SK-N-SH treated with all-trans-retinoic acid at 6 μM for 48 hours (cell line): ENCODE measurements at regions not wholly inside any gene's neighbourhood (a gene's known extent, or its start where the extent isn't known, plus 50 kb on each side); places are given as distances from the start of the nearest gene placed in this dataset.

Experiments used
- ATAC-seq: fragments of 200-7000 bp; cut with Tn5 transposase; 3 replicates; pipeline ENCODE4 v1.9.1; 2020; ENCODE audit warnings: mild to moderate bottlenecking, moderate library complexity
- ARNTL ChIP-seq: fragments of 450-650 bp; formaldehyde crosslinking; IDR thresholded peaks from 2 replicates; pipeline ENCODE4 v1.5.0; 2020; ENCODE audit warnings: low read depth, mild to moderate bottlenecking, moderate library complexity, borderline replicate concordance
- BACH2 ChIP-seq: fragments of 250-450 bp; sonication (Bioruptor Pico); IDR thresholded peaks from 2 replicates; pipeline ENCODE4 v1.9.0; 2021; ENCODE audit warnings: mild to moderate bottlenecking, borderline replicate concordance
- CREB5 ChIP-seq: fragments of 250-450 bp; sonication (Bioruptor Pico); IDR thresholded peaks from 2 replicates; pipeline ENCODE4 v1.5.1; 2020; ENCODE audit warnings: low read depth, mild to moderate bottlenecking, moderate library complexity
- CSDC2 ChIP-seq: fragments of 250-450 bp; sonication (Bioruptor Pico); IDR thresholded peaks from 2 replicates; pipeline ENCODE4 v1.5.0; 2020; ENCODE audit warnings: mild to moderate bottlenecking, moderate library complexity
- CSRNP3 ChIP-seq: fragments of 250-450 bp; sonication (Bioruptor Pico); IDR thresholded peaks from 2 replicates; pipeline ENCODE4 v1.5.1; 2021; ENCODE audit warnings: mild to moderate bottlenecking, moderate library complexity
- ESRRG ChIP-seq: fragments of 250-450 bp; sonication (Bioruptor Pico); IDR thresholded peaks from 2 replicates; pipeline ENCODE4 v1.6.1; 2021; ENCODE audit warnings: mild to moderate bottlenecking
- GLIS3 ChIP-seq: fragments of 250-450 bp; sonication (Bioruptor Pico); IDR thresholded peaks from 2 replicates; pipeline ENCODE4 v1.5.0; 2020; ENCODE audit warnings: mild to moderate bottlenecking, moderate library complexity
- ISL1 ChIP-seq: fragments of 250-450 bp; sonication (Bioruptor Pico); IDR thresholded peaks from 2 replicates; pipeline ENCODE4 v2.1.2; 2022; ENCODE audit warnings: mild to moderate bottlenecking, moderate library complexity
- OSR1 ChIP-seq: fragments of 250-450 bp; sonication (Bioruptor Pico); IDR thresholded peaks from 2 replicates; pipeline ENCODE4 v1.8.0; 2022; ENCODE audit warnings: moderate library complexity, mild to moderate bottlenecking, inconsistent platforms
- PATZ1 ChIP-seq: fragments of 250-450 bp; sonication (Bioruptor Pico); IDR thresholded peaks from 2 replicates; pipeline ENCODE4 v1.8.0; 2020; ENCODE audit warnings: mild to moderate bottlenecking, moderate library complexity, borderline replicate concordance
- POU6F1 ChIP-seq: fragments of 250-450 bp; sonication (Bioruptor Pico); IDR thresholded peaks from 2 replicates; pipeline ENCODE4 v1.8.0; 2021; ENCODE audit warnings: low read depth, mild to moderate bottlenecking, moderate library complexity, borderline replicate concordance
- PPARA ChIP-seq: fragments of 250-450 bp; sonication (Bioruptor Pico); IDR thresholded peaks from 2 replicates; pipeline ENCODE4 v1.5.0; 2020; ENCODE audit warnings: mild to moderate bottlenecking, borderline replicate concordance
- RARB ChIP-seq: fragments of 250-450 bp; sonication (Bioruptor Pico); IDR thresholded peaks from 2 replicates; pipeline ENCODE4 v1.8.0; 2021; ENCODE audit warnings: mild to moderate bottlenecking, moderate library complexity
- SNAI2 ChIP-seq: fragments of 250-450 bp; sonication (Bioruptor Pico); IDR thresholded peaks from 2 replicates; pipeline ENCODE4 v1.5.0; 2020; ENCODE audit warnings: mild to moderate bottlenecking, moderate library complexity
- TCF4 ChIP-seq: fragments of 250-450 bp; sonication (Bioruptor Pico); IDR thresholded peaks from 2 replicates; pipeline ENCODE4 v1.8.0; 2021; ENCODE audit warnings: mild to moderate bottlenecking, moderate library complexity, borderline replicate concordance
- TOX ChIP-seq: fragments of 250-450 bp; sonication (Bioruptor Pico); IDR thresholded peaks from 2 replicates; pipeline ENCODE4 v1.8.0; 2021; ENCODE audit warnings: mild to moderate bottlenecking, moderate library complexity, borderline replicate concordance
- TSHZ2 ChIP-seq: fragments of 250-450 bp; sonication (Bioruptor Pico); IDR thresholded peaks from 2 replicates; pipeline ENCODE4 v1.5.0; 2020; ENCODE audit warnings: mild to moderate bottlenecking, moderate library complexity
- ZC3H10 ChIP-seq: fragments of 250-450 bp; sonication (Bioruptor Pico); IDR thresholded peaks from 2 replicates; pipeline ENCODE4 v1.5.1; 2021; ENCODE audit warnings: mild to moderate bottlenecking, moderate library complexity
- ZFP3 ChIP-seq: fragments of 250-450 bp; sonication (Bioruptor Pico); IDR thresholded peaks from 2 replicates; pipeline ENCODE4 v1.5.0; 2020; ENCODE audit warnings: mild to moderate bottlenecking, moderate library complexity
- ZFP30 ChIP-seq: fragments of 450-650 bp; formaldehyde crosslinking; IDR thresholded peaks from 2 replicates; pipeline ENCODE4 v1.5.0; 2022; ENCODE audit warnings: mild to moderate bottlenecking, moderate library complexity
- ZNF565 ChIP-seq: fragments of 450-650 bp; formaldehyde crosslinking; conservative IDR thresholded peaks from 2 replicates; pipeline ENCODE4 v1.5.0; 2020; ENCODE audit warnings: low read depth, mild to moderate bottlenecking, moderate library complexity
- ZNF70 ChIP-seq: fragments of 450-650 bp; formaldehyde crosslinking; IDR thresholded peaks from 2 replicates; pipeline ENCODE4 v1.5.0; 2020; ENCODE audit warnings: mild to moderate bottlenecking, moderate library complexity
- ZNF8 ChIP-seq: fragments of 450-650 bp; formaldehyde crosslinking; IDR thresholded peaks from 2 replicates; pipeline ENCODE4 v1.5.0; 2020; ENCODE audit warnings: mild to moderate bottlenecking, moderate library complexity

- ATAC-seq: no peak
- TF ChIP-seq POU6F1 (CRISPR knock-in tag) (no peak), ARNTL (CRISPR knock-in tag) (no peak), ZFP30 (CRISPR knock-in tag) (no peak), SNAI2 (CRISPR knock-in tag) (no peak), BACH2 (CRISPR knock-in tag) (no peak), ZNF565 (CRISPR knock-in tag) (no peak), ZFP3 (CRISPR knock-in tag) (no peak), PATZ1 (CRISPR knock-in tag) (no peak), PPARA (CRISPR knock-in tag) (no peak), CREB5 (CRISPR knock-in tag) (no peak), TSHZ2 (CRISPR knock-in tag) (no peak), ZNF70 (CRISPR knock-in tag) (no peak), RARB (no peak), GLIS3 (CRISPR knock-in tag) (no peak), ZC3H10 (CRISPR knock-in tag) (no peak), CSDC2 (CRISPR knock-in tag) (no peak), OSR1 (CRISPR knock-in tag) (no peak), TOX (CRISPR knock-in tag) (no peak), ZNF8 (CRISPR knock-in tag) (no peak)
- TF ChIP-seq, all 23 proteins: peak for 0
Observed at GRCh38 chr10:4382811-4383210, 443.2 kb upstream of the AKR1E2 start.

- no peak for ATAC-seq
- TF ChIP-seq TSHZ2 (CRISPR knock-in tag) (no peak), PPARA (CRISPR knock-in tag) (no peak), RARB (no peak), ZC3H10 (CRISPR knock-in tag) (no peak), ESRRG (CRISPR knock-in tag) (no peak), ZNF70 (CRISPR knock-in tag) (no peak), TOX (CRISPR knock-in tag) (no peak), PATZ1 (CRISPR knock-in tag) (no peak), BACH2 (CRISPR knock-in tag) (no peak), OSR1 (CRISPR knock-in tag) (no peak), SNAI2 (CRISPR knock-in tag) (no peak), TCF4 (CRISPR knock-in tag) (no peak), POU6F1 (CRISPR knock-in tag) (no peak), CSDC2 (CRISPR knock-in tag) (no peak), ISL1 (CRISPR knock-in tag) (no peak), ARNTL (CRISPR knock-in tag) (no peak), CSRNP3 (CRISPR knock-in tag) (no peak), ZNF8 (CRISPR knock-in tag) (no peak)
Observed at GRCh38 chr10:4373612-4374011, 452.4 kb upstream of the AKR1E2 start.
